ENCODE measurements at regions not wholly inside any gene's neighbourhood (a gene's known extent, or its start where the extent isn't known, plus 50 kb on each side); places are given as distances from the start of the nearest gene placed in this dataset.

DNA sequence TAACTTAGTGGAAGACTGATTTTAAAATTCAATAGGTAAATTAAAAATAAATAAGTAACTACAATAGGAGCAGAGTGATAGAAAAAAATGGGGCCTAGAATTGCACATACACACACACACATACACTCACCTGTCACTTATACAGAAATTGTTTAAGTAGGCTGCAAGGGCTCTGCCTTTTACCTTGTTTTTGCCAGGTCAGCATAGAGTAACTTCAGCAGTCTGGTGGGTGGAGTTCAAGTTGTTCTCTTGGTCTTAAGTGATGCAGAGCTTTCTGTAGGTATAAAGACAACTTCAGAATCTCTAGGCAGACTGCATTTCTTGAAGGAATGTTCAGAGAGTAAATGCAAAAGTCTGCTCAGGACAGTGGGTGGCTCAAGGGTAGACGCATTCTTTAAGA is 457.0 kb downstream of the INHBA start:
- H3K4me1 Mint-ChIP-seq, result peaks cover 3% of the 10 kb centered on the region
- no peak overlapping the region for H3K9ac ChIP-seq (ENCODE audit: extremely low read depth, low read length, poor library complexity, severe bottlenecking)
- TF ChIP-seq, protein P1, sequence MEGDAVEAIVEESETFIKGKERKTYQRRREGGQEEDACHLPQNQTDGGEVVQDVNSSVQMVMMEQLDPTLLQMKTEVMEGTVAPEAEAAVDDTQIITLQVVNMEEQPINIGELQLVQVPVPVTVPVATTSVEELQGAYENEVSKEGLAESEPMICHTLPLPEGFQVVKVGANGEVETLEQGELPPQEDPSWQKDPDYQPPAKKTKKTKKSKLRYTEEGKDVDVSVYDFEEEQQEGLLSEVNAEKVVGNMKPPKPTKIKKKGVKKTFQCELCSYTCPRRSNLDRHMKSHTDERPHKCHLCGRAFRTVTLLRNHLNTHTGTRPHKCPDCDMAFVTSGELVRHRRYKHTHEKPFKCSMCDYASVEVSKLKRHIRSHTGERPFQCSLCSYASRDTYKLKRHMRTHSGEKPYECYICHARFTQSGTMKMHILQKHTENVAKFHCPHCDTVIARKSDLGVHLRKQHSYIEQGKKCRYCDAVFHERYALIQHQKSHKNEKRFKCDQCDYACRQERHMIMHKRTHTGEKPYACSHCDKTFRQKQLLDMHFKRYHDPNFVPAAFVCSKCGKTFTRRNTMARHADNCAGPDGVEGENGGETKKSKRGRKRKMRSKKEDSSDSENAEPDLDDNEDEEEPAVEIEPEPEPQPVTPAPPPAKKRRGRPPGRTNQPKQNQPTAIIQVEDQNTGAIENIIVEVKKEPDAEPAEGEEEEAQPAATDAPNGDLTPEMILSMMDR (conservative IDR thresholded peaks at IDR 0.05), result no peak
- H3K9me3 Mint-ChIP-seq, result no peaks in the 10 kb centered on the region
- no peak overlapping the region for H3K27ac ChIP-seq (ENCODE audit: low read depth, low read length)
- peaks cover under 1% of the 10 kb centered on the region for H3K9me3 ChIP-seq (ENCODE audit: control insufficient read depth, low read length)
- no peaks in the 10 kb centered on the region for H3K36me3 ChIP-seq (ENCODE audit: control insufficient read depth, insufficient read depth, low read length)
- no peak for DNase-seq
- H3K36me3 Mint-ChIP-seq (ENCODE audit: low read depth), result no peaks in the 10 kb centered on the region
- H3K4me1 ChIP-seq (ENCODE audit: control insufficient read depth, insufficient read depth, low read length), result no peaks in the 10 kb centered on the region
- H3K4me3 ChIP-seq (ENCODE audit: low read length), result no peak overlapping the region
- H3K4me3 Mint-ChIP-seq, result no peak overlapping the region
- H3K27ac Mint-ChIP-seq, result no peak overlapping the region
- H3K27me3 Mint-ChIP-seq (ENCODE audit: insufficient read depth), result peaks cover 2% of the 10 kb centered on the region
- WGBS, 2 experiments (ENCODE audit: insufficient coverage in 1 of 2, insufficient read length in 1 of 2), result 100% methylated on average over 1 of the region's 1 CpG
- H3K27me3 ChIP-seq (ENCODE audit: control insufficient read depth, insufficient read depth, low read length, poor library complexity, severe bottlenecking), result no peaks in the 10 kb centered on the region

DNA sequence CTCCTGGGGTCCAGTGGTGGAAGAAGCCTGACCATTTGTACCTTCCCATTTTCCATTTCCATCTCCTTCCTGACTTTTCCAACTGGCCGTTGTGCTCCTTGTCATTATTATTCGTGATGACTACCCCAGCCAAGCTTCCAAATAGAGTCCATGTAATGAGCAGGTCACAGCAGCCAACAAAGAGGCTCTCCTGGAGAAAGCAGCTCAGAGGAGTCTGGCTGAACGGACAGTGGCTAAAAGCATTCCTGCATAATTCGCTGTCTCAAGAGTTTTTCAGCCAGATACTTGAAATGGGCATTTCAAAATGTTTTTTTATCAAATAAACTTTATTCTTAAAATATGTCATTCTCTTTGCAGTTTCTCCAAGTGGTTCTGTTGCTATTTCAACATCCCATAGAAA is 458.6 kb downstream of the INHBA start:
- 37 to 77% methylated on average over 3 to 4 of the region's 4 CpGs for WGBS, 2 experiments (ENCODE audit: insufficient coverage in 1 of 2, insufficient read length in 1 of 2)

GRCh38 chr7:41241641-41242040 is 461.2 kb downstream of the INHBA start:
- 91% methylated on average over 5 of the region's 6 CpGs; no CpG with 5 or more reads in 1 of the 2 experiments for WGBS, 2 experiments (ENCODE audit: insufficient coverage in 1 of 2, insufficient read length in 1 of 2)
- H3K4me1 Mint-ChIP-seq, result peaks cover 3% of the 10 kb centered on the region
- H3K4me1 ChIP-seq (ENCODE audit: control insufficient read depth, insufficient read depth, low read length), result no peaks in the 10 kb centered on the region
- H3K9ac ChIP-seq (ENCODE audit: extremely low read depth, low read length, poor library complexity, severe bottlenecking), result no peak overlapping the region
- peak; percentile 59 for DNase-seq
- no peak overlapping the region for H3K4me3 Mint-ChIP-seq
- no peak overlapping the region for H3K27ac ChIP-seq (ENCODE audit: low read depth, low read length)
- no peak overlapping the region for H3K4me3 ChIP-seq (ENCODE audit: low read length)
- no peaks in the 10 kb centered on the region for H3K36me3 ChIP-seq (ENCODE audit: control insufficient read depth, insufficient read depth, low read length)
- H3K27ac Mint-ChIP-seq, result no peak overlapping the region
- no peaks in the 10 kb centered on the region for H3K9me3 ChIP-seq (ENCODE audit: control insufficient read depth, low read length)
- no peaks in the 10 kb centered on the region for H3K9me3 Mint-ChIP-seq
- H3K27me3 Mint-ChIP-seq (ENCODE audit: insufficient read depth), result peaks cover 15% of the 10 kb centered on the region
- TF ChIP-seq, protein P1 (conservative IDR thresholded peaks at IDR 0.05), result peak; percentile 48
- H3K27me3 ChIP-seq (ENCODE audit: control insufficient read depth, insufficient read depth, low read length, poor library complexity, severe bottlenecking), result peaks cover 11% of the 10 kb centered on the region
- no peaks in the 10 kb centered on the region for H3K36me3 Mint-ChIP-seq (ENCODE audit: low read depth)

More for the DNA sequence above, 458.6 kb downstream of the INHBA start:
- H3K9ac ChIP-seq (ENCODE audit: extremely low read depth, low read length, poor library complexity, severe bottlenecking), result no peak overlapping the region
- Mint-ChIP-seq H3K27me3 (ENCODE audit: insufficient read depth) (peaks cover 14% of the 10 kb centered on the region), H3K27ac (no peak overlapping the region), H3K4me3 (no peak overlapping the region), H3K9me3 (no peaks in the 10 kb centered on the region), H3K4me1 (peaks cover 3% of the 10 kb centered on the region), H3K36me3 (ENCODE audit: low read depth) (no peaks in the 10 kb centered on the region)
- H3K4me3 ChIP-seq (ENCODE audit: low read length), result no peak overlapping the region
- TF ChIP-seq, protein P1 (conservative IDR thresholded peaks at IDR 0.05), result no peak
- H3K9me3 ChIP-seq (ENCODE audit: control insufficient read depth, low read length), result no peaks in the 10 kb centered on the region
- H3K36me3 ChIP-seq (ENCODE audit: control insufficient read depth, insufficient read depth, low read length), result no peaks in the 10 kb centered on the region
- no peak for DNase-seq
- no peak overlapping the region for H3K27ac ChIP-seq (ENCODE audit: low read depth, low read length)
- H3K27me3 ChIP-seq (ENCODE audit: control insufficient read depth, insufficient read depth, low read length, poor library complexity, severe bottlenecking), result peaks cover 11% of the 10 kb centered on the region
- no peaks in the 10 kb centered on the region for H3K4me1 ChIP-seq (ENCODE audit: control insufficient read depth, insufficient read depth, low read length)
